ENCODE measurements at regions not wholly inside any gene's neighbourhood (a gene's known extent, or its start where the extent isn't known, plus 50 kb on each side); places are given as distances from the start of the nearest gene placed in this dataset.

DNA sequence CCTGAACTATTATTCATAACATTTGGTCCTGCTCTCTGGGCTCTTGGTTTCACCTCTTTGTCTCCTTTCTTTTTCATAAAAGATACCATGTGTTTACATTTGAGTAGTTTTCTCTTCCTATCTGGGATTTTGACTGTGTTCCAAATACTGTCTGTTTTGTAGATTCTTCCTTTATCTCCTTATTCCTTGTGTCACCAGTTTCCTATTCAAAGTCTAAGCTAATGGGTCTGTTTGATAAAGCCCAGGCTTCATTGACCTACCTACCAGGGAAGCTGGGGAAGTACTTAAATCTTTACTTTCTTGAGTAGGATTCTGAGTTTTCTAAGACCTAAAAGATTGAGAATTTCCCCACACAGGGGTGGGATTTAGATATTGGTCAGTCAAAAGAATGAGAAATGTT is 409.5 kb downstream of the RAPGEF2 start:
- TF ChIP-seq, protein P1, sequence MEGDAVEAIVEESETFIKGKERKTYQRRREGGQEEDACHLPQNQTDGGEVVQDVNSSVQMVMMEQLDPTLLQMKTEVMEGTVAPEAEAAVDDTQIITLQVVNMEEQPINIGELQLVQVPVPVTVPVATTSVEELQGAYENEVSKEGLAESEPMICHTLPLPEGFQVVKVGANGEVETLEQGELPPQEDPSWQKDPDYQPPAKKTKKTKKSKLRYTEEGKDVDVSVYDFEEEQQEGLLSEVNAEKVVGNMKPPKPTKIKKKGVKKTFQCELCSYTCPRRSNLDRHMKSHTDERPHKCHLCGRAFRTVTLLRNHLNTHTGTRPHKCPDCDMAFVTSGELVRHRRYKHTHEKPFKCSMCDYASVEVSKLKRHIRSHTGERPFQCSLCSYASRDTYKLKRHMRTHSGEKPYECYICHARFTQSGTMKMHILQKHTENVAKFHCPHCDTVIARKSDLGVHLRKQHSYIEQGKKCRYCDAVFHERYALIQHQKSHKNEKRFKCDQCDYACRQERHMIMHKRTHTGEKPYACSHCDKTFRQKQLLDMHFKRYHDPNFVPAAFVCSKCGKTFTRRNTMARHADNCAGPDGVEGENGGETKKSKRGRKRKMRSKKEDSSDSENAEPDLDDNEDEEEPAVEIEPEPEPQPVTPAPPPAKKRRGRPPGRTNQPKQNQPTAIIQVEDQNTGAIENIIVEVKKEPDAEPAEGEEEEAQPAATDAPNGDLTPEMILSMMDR (IDR thresholded peaks at IDR 0.05) = no peak
- TF ChIP-seq ZFX (IDR thresholded peaks at IDR 0.05; ENCODE audit: borderline replicate concordance) = no peak

All from 22Rv1 (cell line).